Common myeloid progenitor, CD34-positive (primary cell): ENCODE measurements at regions not wholly inside any gene's neighbourhood (a gene's known extent, or its start where the extent isn't known, plus 50 kb on each side); places are given as distances from the start of the nearest gene placed in this dataset.

Source experiments
- CTCF ChIA-PET: fragments of 350-600 bp; sonication (Branson Sonifier 250); formaldehyde crosslinking; loops from one replicate; lab custom pipeline; 2021; ENCODE audit warnings: antibody characterized with exemption; lab: Charles Lee
- POLR2A ChIA-PET: fragments of 350-600 bp; sonication (Branson Sonifier 250); formaldehyde crosslinking; loops from one replicate; lab custom pipeline; 2021; ENCODE audit warnings: antibody characterized with exemption; lab: Charles Lee
- DNase-seq, 3 donors: peaks; one replicate each; pipeline versions ENCODE4 v3.0.0 to v3.0.0-alpha.2; 2013
- H3K27ac ChIP-seq, 2 experiments: 1 replicate in 1 of 2; 2 replicates in 1 of 2; pipeline ENCODE4 v1.7.0; 2013; ENCODE audit warnings: inconsistent platforms in 2 of 2, low read length in 2 of 2, mild to moderate bottlenecking in 2 of 2, low read depth in 1 of 2, moderate library complexity in 1 of 2; ENCODE audit not compliant: severe bottlenecking in 2 of 2, insufficient read depth in 1 of 2, poor library complexity in 1 of 2
- H3K27me3 ChIP-seq, 5 experiments: replicated peaks in 2 of 5; 1 replicate in 3 of 5; 2 replicates in 2 of 5; pipeline versions ENCODE4 v1.6.1 to v1.7.0; 2013; ENCODE audit warnings: low read length in 4 of 5, mild to moderate bottlenecking in 2 of 5, moderate library complexity in 2 of 5, inconsistent platforms in 1 of 5; ENCODE audit not compliant: insufficient read depth in 5 of 5, control insufficient read depth in 4 of 5
- H3K36me3 ChIP-seq, 4 experiments: 1 replicate in 2 of 4; 2 replicates in 2 of 4; pipeline versions ENCODE4 v1.6.1 to v1.7.0; 2013; ENCODE audit warnings: low read length in 3 of 4, control low read depth in 1 of 4, mild to moderate bottlenecking in 1 of 4; ENCODE audit not compliant: control insufficient read depth in 4 of 4, insufficient read depth in 4 of 4
- H3K4me1 ChIP-seq, 4 experiments: 1 replicate in 3 of 4; 2 replicates in 1 of 4; pipeline versions ENCODE4 v1.6.1 to v1.7.1; 2013; ENCODE audit warnings: low read length in 3 of 4, mild to moderate bottlenecking in 3 of 4, control low read depth in 1 of 4, inconsistent platforms in 1 of 4, moderate library complexity in 1 of 4; ENCODE audit not compliant: control insufficient read depth in 4 of 4, insufficient read depth in 4 of 4; ENCODE audit errors: control extremely low read depth in 1 of 4
- H3K4me3 ChIP-seq, 7 experiments: 1 replicate in 4 of 7; 2 replicates in 3 of 7; pipeline versions ENCODE4 v1.5.1 to v1.7.0; 2013; ENCODE audit warnings: mild to moderate bottlenecking in 7 of 7, low read length in 6 of 7, moderate library complexity in 6 of 7, inconsistent platforms in 2 of 7, low read depth in 2 of 7, control low read depth in 1 of 7; ENCODE audit not compliant: insufficient read depth in 4 of 7, control insufficient read depth in 1 of 7; ENCODE audit errors: extremely low read depth in 1 of 7
- H3K9me3 ChIP-seq, 5 experiments: 1 replicate in 4 of 5; 2 replicates in 1 of 5; pipeline versions ENCODE4 v1.6.1 to v1.7.1; 2013; ENCODE audit warnings: low read length in 4 of 5, mild to moderate bottlenecking in 2 of 5, inconsistent platforms in 1 of 5, low read depth in 1 of 5, moderate library complexity in 1 of 5; ENCODE audit not compliant: control insufficient read depth in 4 of 5, insufficient read depth in 2 of 5; ENCODE audit errors: control extremely low read depth in 1 of 5
- WGBS: methylation state at CpG from one replicate; pipeline ENCODE4 v1.1.5; 2013; ENCODE audit not compliant: insufficient coverage; 5-methylcytosine and 5-hydroxymethylcytosine counted together

DNA sequence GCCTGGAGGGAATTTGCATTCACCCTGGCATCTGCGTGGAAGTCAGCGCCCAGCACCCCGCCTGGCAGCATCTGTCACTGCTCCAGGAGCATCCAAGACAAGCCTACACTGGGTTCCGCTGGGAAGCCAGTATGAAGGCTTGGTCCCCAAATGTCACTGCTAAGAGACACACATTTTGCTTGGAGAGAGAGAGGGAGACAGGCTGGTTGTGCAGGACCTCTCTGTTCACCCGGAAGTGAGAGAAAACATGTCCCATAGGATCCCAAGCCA, 119.5 kb downstream of the SEC23IP start:
- Histone ChIP-seq H3K27ac (no peak overlapping the region), H3K9me3 (peaks cover 0 to 2% (median 0%) of the 10 kb centered on the region in 5 experiments), H3K27me3 (peaks cover 6 to 55% (median 12%) of the 10 kb centered on the region in 5 experiments), H3K4me1 (no peaks in the 10 kb centered on the region), H3K4me3 (no peak overlapping the region), H3K36me3 (no peaks in the 10 kb centered on the region)
- 95% methylated on average over 5 of the region's 5 CpGs for WGBS
- ChIA-PET POLR2A (no interaction called here), CTCF (no interaction called here)
- DNase-seq, result no peak

DNA sequence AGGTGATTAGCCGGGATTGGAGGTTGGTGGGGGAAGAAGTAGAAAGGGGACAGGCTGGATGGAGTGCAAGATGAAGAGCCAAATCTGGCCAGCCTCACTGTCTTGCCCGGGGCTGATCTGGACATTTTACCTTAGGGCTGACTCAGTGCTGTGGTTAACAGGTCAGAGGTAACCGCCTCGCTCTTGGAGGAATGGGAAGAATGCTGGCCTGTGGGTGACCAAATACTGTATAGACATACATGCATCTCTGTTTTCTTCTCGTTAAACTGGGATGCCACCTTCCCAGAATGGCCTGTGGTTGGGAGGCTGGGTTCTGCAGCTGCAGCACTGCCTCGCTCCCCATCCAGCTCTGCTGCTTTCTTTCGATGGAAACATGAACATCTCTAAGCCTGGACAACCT, 120.0 kb downstream of the SEC23IP start:
- Histone ChIP-seq H3K9me3 (peaks cover 0 to 2% (median 0%) of the 10 kb centered on the region in 5 experiments), H3K36me3 (no peaks in the 10 kb centered on the region), H3K4me1 (no peaks in the 10 kb centered on the region), H3K27ac (no peak overlapping the region), H3K27me3 (peaks cover 6 to 55% (median 12%) of the 10 kb centered on the region in 5 experiments), H3K4me3 (no peak overlapping the region)
- no peak for DNase-seq
- WGBS, result 96% methylated on average over 4 of the region's 7 CpGs
- ChIA-PET POLR2A (no interaction called here), CTCF (no interaction called here)

- Histone ChIP-seq H3K4me3 (no peak overlapping the region), H3K27ac (no peak overlapping the region), H3K27me3 (peaks cover 6 to 45% (median 10%) of the 10 kb centered on the region in 5 experiments), H3K9me3 (peaks cover 0 to 2% (median 0%) of the 10 kb centered on the region in 5 experiments), H3K4me1 (no peaks in the 10 kb centered on the region), H3K36me3 (no peaks in the 10 kb centered on the region)
- ChIA-PET POLR2A (no interaction called here), CTCF (no interaction called here)
- 100% methylated on average over 1 of the region's 3 CpGs for WGBS
- DNase-seq, result no peak
Measured at GRCh38 chr10:120014031-120014430, 121.5 kb downstream of the SEC23IP start.

DNA sequence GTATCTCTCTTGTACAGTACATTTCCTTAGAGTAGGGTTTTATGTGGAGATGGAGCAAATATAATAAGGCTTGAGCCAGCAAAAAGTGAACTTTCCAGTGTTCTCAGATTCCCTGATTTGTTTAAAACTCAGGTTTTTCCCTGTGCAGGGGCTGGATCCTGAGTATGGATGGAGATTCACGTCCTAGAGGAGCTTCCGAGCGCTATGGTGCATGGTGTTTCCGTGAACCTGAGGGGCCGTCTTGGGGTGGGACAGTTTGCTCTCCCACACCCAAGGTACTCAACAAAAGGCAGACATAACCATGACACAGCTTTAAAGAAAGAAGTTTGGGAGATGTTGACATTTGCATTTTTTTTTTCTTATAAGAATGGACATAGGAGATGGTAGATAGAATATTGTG, 122.5 kb downstream of the SEC23IP start:
- H3K27me3 ChIP-seq, result peaks cover 6 to 37% (median 9%) of the 10 kb centered on the region in 5 experiments
- POLR2A ChIA-PET, result no interaction called here
- no CpG with 5 or more reads among the region's 5 CpGs for WGBS
- DNase-seq, result no peak
- no peaks in the 10 kb centered on the region for H3K4me1 ChIP-seq
- CTCF ChIA-PET, result no interaction called here
- H3K9me3 ChIP-seq, result peaks cover 0 to 2% (median 0%) of the 10 kb centered on the region in 5 experiments
- no peak overlapping the region for H3K27ac ChIP-seq
- H3K36me3 ChIP-seq, result no peaks in the 10 kb centered on the region
- no peak overlapping the region for H3K4me3 ChIP-seq

DNA sequence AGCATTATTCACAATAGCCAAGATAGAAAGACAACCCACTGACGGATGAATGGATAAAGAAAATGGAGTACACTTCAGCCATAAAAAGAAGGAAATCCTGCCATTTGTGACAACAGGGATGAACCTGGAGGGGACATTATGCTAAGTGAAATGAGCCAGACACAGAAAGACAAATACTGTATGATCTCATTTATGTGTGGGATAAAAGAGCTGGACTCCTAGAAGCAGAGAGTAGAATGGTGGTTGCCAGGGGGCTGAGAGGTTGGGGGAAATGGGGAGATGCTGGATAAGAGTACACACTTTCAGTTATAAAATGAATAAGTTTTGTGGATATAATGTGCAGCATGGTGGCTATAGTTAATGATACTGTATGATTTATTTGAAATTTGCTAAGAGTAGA, 124.4 kb downstream of the SEC23IP start:
- Histone ChIP-seq H3K27me3 (peaks cover 3 to 19% (median 9%) of the 10 kb centered on the region in 5 experiments), H3K4me1 (no peaks in the 10 kb centered on the region), H3K9me3 (peaks cover 0 to under 1% (median 0%) of the 10 kb centered on the region in 5 experiments), H3K4me3 (no peak overlapping the region), H3K36me3 (no peaks in the 10 kb centered on the region), H3K27ac (no peak overlapping the region)
- ChIA-PET POLR2A (no interaction called here), CTCF (no interaction called here)
- no peak for DNase-seq
- WGBS, result no CpG with 5 or more reads among the region's 1 CpG

DNA sequence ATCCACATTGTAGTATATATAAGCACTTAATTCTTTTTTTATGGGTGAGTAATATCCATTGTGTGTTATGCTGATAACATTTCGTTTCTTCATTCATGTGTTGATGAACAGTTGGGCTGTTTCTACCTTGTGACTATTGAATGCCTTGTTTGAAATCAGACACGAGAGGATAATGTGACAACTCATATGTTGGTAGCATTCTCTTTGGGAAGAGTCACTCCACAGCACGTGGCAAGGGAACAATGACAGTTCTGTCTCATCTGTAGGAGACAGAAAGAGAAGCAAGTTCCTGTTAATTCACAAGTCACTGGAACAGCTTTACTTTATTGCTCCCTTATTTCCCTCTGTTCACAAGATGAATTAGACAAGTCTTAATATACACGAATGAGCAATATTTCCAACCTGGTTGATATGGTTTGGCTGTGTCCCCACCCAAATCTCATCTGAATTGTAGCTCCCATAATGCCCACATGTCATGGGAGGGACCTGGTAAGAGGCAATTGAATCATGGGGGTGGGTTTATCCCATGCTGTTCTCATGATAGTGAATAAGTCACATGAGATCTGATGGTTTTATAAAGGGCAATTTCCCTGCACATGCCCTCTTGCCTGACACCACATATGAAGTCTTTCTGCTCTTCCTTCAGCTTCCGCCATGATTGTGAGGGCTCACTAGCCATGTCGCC, 125.3 kb downstream of the SEC23IP start:
- Histone ChIP-seq H3K36me3 (no peaks in the 10 kb centered on the region), H3K4me1 (no peaks in the 10 kb centered on the region), H3K9me3 (no peaks in the 10 kb centered on the region), H3K4me3 (no peak overlapping the region), H3K27ac (no peak overlapping the region), H3K27me3 (peaks cover 0 to 14% (median 9%) of the 10 kb centered on the region in 5 experiments)
- ChIA-PET CTCF (no interaction called here), POLR2A (no interaction called here)
- no peak for DNase-seq
- WGBS, result 80% methylated on average over 2 of the region's 6 CpGs

GRCh38 chr10:120018695-120019094, 126.2 kb downstream of the SEC23IP start:
- WGBS, result 93% methylated on average over 3 of the region's 5 CpGs
- no peak for DNase-seq
- Histone ChIP-seq H3K9me3 (no peaks in the 10 kb centered on the region), H3K36me3 (no peaks in the 10 kb centered on the region), H3K4me1 (no peaks in the 10 kb centered on the region), H3K4me3 (no peak overlapping the region), H3K27ac (no peak overlapping the region), H3K27me3 (peaks cover 0 to 14% (median 2%) of the 10 kb centered on the region in 5 experiments)
- CTCF ChIA-PET, result no interaction called here
- POLR2A ChIA-PET, result no interaction called here
